Ectodermal cell (in vitro differentiated cells): ENCODE measurements at regions not wholly inside any gene's neighbourhood (a gene's known extent, or its start where the extent isn't known, plus 50 kb on each side); places are given as distances from the start of the nearest gene placed in this dataset.

ENCODE experiments used
- H3K27ac ChIP-seq: 2 replicates; pipeline ENCODE4 v1.7.0; 2013; ENCODE audit warnings: mild to moderate bottlenecking, low read depth, low read length; ENCODE audit not compliant: insufficient read depth, poor library complexity, severe bottlenecking
- H3K27me3 ChIP-seq: 2 replicates; pipeline ENCODE4 v1.7.0; 2013; ENCODE audit warnings: mild to moderate bottlenecking, low read length; ENCODE audit not compliant: insufficient read depth, control insufficient read depth, poor library complexity, severe bottlenecking
- H3K36me3 ChIP-seq: one replicate; pipeline ENCODE4 v1.7.0; 2013; ENCODE audit warnings: low read length; ENCODE audit not compliant: control insufficient read depth, insufficient read depth
- H3K4me1 ChIP-seq: one replicate; pipeline ENCODE4 v1.7.0; 2013; ENCODE audit warnings: low read length; ENCODE audit not compliant: control insufficient read depth, insufficient read depth
- H3K4me3 ChIP-seq: 2 replicates; pipeline ENCODE4 v1.7.0; 2013; ENCODE audit warnings: low read depth, low read length, control low read depth; ENCODE audit not compliant: insufficient read depth
- H3K9me3 ChIP-seq: 2 replicates; pipeline ENCODE4 v1.7.0; 2013; ENCODE audit warnings: mild to moderate bottlenecking, low read length, moderate library complexity; ENCODE audit not compliant: control insufficient read depth
- WGBS, 2 experiments: methylation state at CpG; one replicate each; pipeline ENCODE4 v1.1.7; 2013; ENCODE audit warnings: missing lambda C conversion rate in 2 of 2; 5-methylcytosine and 5-hydroxymethylcytosine counted together

DNA sequence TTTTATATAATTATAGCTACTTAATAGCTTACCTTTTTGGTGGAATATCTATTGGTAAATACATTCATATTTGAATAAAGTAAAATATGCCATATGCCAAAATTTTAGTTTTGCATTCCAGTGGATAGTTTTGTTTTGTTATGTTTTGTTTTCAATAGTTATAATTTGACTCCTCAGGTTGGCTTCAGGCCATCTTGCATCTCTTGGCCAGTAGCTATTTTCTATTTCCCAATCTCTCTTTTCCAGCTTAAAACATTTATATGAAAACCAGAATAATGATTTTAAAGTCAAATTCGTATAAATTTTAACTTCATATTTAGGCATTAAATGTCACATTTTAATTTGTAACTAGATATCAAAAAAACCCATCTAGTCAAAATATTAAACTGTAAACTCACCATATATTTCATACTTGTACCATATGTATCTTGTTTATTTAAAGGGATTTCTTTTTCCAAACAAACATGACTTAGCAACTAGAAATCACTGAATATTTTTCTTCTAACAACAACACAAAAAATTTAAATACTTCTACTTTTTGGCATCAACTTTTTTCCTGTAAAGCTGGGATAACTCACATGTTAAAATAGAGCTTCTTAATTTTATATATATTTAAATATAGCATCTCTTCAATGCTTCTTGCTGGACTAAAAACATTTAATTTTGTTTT is 1209.6 kb downstream of the PCDH7 start:
- no peaks in the 10 kb centered on the region for H3K36me3 ChIP-seq
- no peaks in the 10 kb centered on the region for H3K27me3 ChIP-seq
- H3K4me1 ChIP-seq: no peaks in the 10 kb centered on the region
- no peak overlapping the region for H3K27ac ChIP-seq
- WGBS, 2 experiments: 100% methylated on average over 1 of the region's 1 CpG; no CpG with 5 or more reads in 1 of the 2 experiments
- no peaks in the 10 kb centered on the region for H3K9me3 ChIP-seq
- no peak overlapping the region for H3K4me3 ChIP-seq

DNA sequence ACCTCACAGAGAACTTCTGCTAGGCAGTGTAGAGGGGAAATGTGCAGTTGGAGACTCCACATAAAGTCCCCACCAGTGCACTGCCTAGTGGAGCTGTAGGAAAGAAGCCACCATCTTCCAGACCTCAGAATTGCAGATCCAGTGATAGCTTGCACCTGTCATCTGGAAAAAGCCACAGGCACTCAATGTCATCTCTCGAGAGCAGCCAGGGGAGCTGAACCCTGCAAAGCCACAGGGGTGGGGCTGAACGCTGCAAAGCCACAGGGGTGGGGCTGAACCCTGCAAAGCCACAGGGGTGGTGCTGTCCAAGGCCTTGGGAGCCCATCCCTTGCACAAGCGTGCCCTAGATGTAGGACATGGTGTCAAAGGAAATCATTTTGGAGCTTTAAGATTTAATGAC is 1226.3 kb downstream of the PCDH7 start:
- H3K36me3 ChIP-seq: no peaks in the 10 kb centered on the region
- no peaks in the 10 kb centered on the region for H3K4me1 ChIP-seq
- H3K4me3 ChIP-seq: no peak overlapping the region
- H3K27me3 ChIP-seq: no peaks in the 10 kb centered on the region
- 32 to 33% methylated on average over 3 of the region's 3 CpGs for WGBS, 2 experiments
- H3K9me3 ChIP-seq: no peaks in the 10 kb centered on the region
- no peak overlapping the region for H3K27ac ChIP-seq

DNA sequence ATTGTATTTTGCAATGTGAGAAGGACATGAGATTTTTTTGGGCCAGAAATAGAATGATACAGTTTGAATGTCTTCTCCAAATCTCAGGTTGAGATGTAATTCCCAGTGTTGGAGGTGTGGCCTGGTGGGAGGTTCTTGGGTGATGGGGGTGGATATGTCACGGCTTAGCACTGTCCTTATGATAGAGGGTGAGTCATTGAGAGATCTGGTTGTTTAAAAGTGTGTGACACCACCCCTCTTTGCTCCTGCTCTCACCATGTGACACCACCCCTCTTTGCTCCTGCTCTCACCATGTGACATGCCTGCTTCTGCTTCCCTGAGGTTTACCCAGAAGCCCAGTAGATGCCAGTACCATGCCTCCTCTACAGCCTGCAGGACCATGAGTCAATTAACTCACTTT is 1226.9 kb downstream of the PCDH7 start:
- Histone ChIP-seq H3K4me3 (no peak overlapping the region), H3K9me3 (no peaks in the 10 kb centered on the region), H3K4me1 (no peaks in the 10 kb centered on the region), H3K27ac (no peak overlapping the region), H3K27me3 (no peaks in the 10 kb centered on the region), H3K36me3 (no peaks in the 10 kb centered on the region)
- 76 to 100% methylated on average over 1 of the region's 1 CpG for WGBS, 2 experiments

DNA sequence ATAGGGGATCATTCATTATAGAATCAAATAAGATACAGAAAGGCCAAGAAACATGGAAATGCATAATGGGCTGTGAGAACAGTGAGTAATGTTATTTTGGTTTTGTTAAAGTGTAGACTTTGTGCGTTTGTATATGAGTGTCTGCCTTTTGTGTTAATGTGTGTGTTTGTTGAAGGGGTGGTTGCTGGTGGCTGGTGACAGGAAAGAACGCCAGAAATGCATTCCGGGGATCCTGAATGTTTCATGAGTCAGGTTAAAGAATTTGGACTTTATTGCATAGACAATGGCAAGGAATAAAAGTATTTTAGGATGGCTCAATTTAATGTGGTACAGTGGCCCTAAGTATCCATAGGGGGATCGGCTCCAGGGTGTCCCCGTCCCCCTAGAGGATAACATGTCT is 1228.9 kb downstream of the PCDH7 start:
- Histone ChIP-seq H3K27me3 (no peaks in the 10 kb centered on the region), H3K4me3 (no peak overlapping the region), H3K36me3 (no peaks in the 10 kb centered on the region), H3K27ac (no peak overlapping the region), H3K9me3 (no peaks in the 10 kb centered on the region), H3K4me1 (no peaks in the 10 kb centered on the region)
- 89 to 91% methylated on average over 5 of the region's 5 CpGs for WGBS, 2 experiments

DNA sequence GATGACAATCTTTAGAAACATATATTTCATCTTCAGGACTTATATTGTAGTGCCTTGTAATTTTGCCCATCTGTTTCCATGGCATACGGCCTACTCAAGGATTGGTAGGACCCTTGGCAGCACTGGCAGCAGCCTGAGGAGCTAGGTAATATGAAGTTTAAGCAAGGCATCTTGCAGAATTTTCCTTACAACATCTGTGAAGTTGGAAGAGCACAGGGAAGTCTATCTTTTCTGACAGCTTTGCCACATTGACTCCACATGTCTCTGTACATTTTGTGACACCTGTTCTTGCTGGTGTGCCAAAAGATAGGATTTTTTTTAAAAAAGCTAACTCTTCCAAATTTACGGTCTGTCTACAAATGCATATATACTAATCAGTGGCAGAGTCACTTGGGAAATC is 1235.2 kb downstream of the PCDH7 start:
- Histone ChIP-seq H3K27me3 (no peaks in the 10 kb centered on the region), H3K4me1 (no peaks in the 10 kb centered on the region), H3K9me3 (no peaks in the 10 kb centered on the region), H3K4me3 (no peak overlapping the region), H3K36me3 (no peaks in the 10 kb centered on the region), H3K27ac (no peak overlapping the region)
- 98 to 100% methylated on average over 1 to 2 of the region's 2 CpGs for WGBS, 2 experiments

DNA sequence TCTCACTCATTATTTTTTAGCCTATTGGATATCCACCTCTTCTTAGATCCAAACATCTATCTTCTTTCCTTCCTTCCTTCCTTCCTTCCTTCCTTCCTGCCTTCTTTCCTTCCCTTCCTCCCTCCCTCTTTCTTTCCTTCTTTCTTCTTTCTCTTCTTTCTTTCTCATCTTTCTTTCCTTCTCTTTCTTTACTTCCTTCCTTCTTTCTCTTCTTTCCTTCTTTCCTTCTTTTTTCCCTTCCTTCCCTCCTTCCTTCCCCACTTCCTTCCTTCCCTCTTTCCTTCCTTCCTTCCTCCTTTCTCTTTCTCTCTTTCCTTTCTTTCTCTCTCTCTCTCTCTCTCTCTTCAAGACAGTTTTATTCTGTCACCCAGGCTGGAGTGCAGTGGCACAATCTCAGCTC is 1239.8 kb downstream of the PCDH7 start:
- Histone ChIP-seq H3K4me1 (no peaks in the 10 kb centered on the region), H3K9me3 (no peaks in the 10 kb centered on the region), H3K27me3 (no peaks in the 10 kb centered on the region), H3K27ac (no peak overlapping the region), H3K4me3 (no peak overlapping the region), H3K36me3 (no peaks in the 10 kb centered on the region)

DNA sequence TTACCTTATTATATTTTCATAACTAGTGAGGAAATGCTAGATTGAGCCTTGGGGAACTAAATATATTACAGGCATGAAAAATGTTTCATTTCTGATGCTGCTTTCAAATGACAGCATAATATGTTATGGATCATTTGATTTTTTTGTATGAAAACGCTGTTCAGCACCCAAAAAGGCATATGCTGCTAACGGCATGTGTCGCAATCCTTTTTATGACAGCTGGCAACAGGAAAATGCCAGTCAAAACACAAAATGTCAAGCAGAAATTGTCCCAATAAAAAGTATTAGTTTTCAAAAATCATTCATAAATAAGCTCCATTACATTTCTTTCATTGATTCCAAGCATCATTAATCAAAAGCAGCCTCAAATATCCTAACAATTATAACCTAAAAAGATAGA is 1244.5 kb downstream of the PCDH7 start:
- no peaks in the 10 kb centered on the region for H3K4me1 ChIP-seq
- 82% methylated on average over 3 of the region's 3 CpGs for WGBS, 2 experiments
- H3K9me3 ChIP-seq: no peaks in the 10 kb centered on the region
- H3K27ac ChIP-seq: no peak overlapping the region
- H3K27me3 ChIP-seq: no peaks in the 10 kb centered on the region
- H3K4me3 ChIP-seq: no peak overlapping the region
- no peaks in the 10 kb centered on the region for H3K36me3 ChIP-seq

DNA sequence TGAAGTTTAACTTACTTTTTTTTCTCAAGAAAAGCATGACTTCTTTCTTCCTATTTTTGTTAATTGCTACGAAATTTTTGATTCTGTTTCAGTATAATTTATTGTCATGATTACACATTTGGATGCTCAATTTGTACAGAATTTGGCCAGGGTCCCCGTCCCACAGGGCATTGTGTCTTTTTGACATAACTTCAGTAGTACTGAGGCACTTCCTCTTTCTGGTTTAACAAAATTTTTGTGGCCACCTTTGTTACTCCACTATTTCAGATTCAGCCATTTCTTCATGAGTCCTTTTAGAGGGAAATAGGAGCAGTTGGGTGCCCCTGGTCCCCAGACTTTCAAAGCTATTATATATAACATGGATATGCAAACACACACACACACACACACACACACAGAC is 1248.7 kb downstream of the PCDH7 start:
- H3K36me3 ChIP-seq: no peaks in the 10 kb centered on the region
- no peaks in the 10 kb centered on the region for H3K27me3 ChIP-seq
- H3K4me1 ChIP-seq: no peaks in the 10 kb centered on the region
- WGBS, 2 experiments: 92 to 97% methylated on average over 2 of the region's 2 CpGs
- no peak overlapping the region for H3K4me3 ChIP-seq
- no peak overlapping the region for H3K27ac ChIP-seq
- no peaks in the 10 kb centered on the region for H3K9me3 ChIP-seq

DNA sequence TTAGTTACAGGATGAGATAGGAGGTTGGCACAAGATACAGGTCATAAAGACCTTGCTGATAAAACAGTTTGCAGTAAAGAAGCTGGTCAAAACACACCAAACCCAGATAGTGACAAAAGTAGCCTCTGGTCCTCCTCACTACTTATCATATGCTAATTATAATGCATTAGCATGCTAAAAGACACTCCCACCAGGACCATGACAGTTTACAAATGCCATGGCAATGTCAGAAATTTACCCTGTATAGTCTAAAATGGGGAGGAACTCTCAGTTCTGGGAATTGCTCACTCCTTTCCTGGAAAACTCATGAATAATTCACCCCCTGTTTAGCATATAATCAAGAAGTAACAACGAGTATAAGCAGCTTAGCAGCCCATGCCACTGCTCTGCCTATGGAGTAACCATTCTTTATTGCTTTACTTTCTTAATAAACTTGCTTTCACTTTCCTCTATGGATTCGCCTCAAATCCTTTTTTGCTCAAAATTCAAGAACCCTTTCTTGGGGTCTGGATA is 1254.4 kb downstream of the PCDH7 start:
- Histone ChIP-seq H3K4me3 (no peak overlapping the region), H3K9me3 (no peaks in the 10 kb centered on the region), H3K27ac (no peak overlapping the region), H3K36me3 (no peaks in the 10 kb centered on the region), H3K4me1 (no peaks in the 10 kb centered on the region), H3K27me3 (no peaks in the 10 kb centered on the region)
- 90 to 93% methylated on average over 2 of the region's 2 CpGs for WGBS, 2 experiments

DNA sequence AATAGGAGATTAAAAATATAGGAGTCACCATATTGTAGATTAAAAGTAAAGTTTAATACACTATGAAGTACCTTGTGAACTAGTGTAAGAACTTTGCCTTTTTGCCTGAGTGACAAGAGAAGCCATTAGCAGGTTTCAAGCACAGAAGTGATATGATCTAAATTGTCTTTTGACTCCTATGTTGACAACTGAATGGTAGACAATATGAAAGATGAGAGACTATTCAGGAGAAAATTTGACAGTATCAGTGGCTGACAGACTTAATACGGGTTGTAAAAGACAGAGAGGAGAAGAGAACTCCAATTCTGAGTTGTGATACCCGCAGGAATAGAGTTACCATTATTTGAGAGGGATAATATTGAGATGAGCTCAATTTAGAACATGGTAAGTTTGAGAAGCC is 1259.8 kb downstream of the PCDH7 start:
- H3K4me3 ChIP-seq: no peak overlapping the region
- H3K9me3 ChIP-seq: no peaks in the 10 kb centered on the region
- 85 to 99% methylated on average over 2 of the region's 2 CpGs for WGBS, 2 experiments
- no peaks in the 10 kb centered on the region for H3K4me1 ChIP-seq
- H3K27ac ChIP-seq: no peak overlapping the region
- H3K36me3 ChIP-seq: no peaks in the 10 kb centered on the region
- no peaks in the 10 kb centered on the region for H3K27me3 ChIP-seq

DNA sequence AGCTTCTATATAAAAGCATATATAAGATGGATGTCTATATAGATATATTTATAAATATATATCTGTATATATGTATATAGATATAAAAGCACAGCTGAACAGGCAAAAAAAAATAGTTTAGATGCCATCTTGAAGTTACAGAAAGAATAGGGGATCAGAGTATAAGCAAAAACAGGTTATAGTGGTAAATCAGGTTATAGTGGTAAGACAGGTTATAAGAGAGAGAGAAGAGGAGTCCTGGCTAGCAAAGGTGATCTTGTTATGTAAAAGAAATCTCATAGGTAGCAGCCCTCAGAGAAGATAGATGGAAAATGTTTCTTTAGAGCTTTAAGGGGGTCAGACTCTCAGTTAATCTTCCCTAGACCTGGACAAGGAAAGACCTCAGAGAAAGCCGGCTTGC is 1263.1 kb downstream of the PCDH7 start:
- Histone ChIP-seq H3K27me3 (no peaks in the 10 kb centered on the region), H3K4me1 (no peaks in the 10 kb centered on the region), H3K27ac (no peak overlapping the region), H3K4me3 (no peak overlapping the region), H3K9me3 (no peaks in the 10 kb centered on the region), H3K36me3 (no peaks in the 10 kb centered on the region)
- 94 to 100% methylated on average over 1 of the region's 1 CpG for WGBS, 2 experiments
